CD14-positive monocyte (primary cell): ENCODE measurements at regions not wholly inside any gene's neighbourhood (a gene's known extent, or its start where the extent isn't known, plus 50 kb on each side); places are given as distances from the start of the nearest gene placed in this dataset.
A peak's percentile ranks its signal among the peaks of the same experiment; 100 is the strongest.

Source experiments
- DNase-seq, 3 donors: peaks; one replicate each; pipeline ENCODE4 v3.0.0-alpha.2; 2011 to 2022
- H2AFZ ChIP-seq: 2 replicates; pipeline ENCODE4 v1.6.0; 2012; ENCODE audit warnings: mild to moderate bottlenecking, low read depth, low read length, inconsistent platforms; ENCODE audit not compliant: insufficient read depth, poor library complexity, severe bottlenecking
- H3K27ac ChIP-seq, 2 donors: 1 replicate in 1 of 2; 2 replicates in 1 of 2; pipeline ENCODE4 v1.5.1; 2012 to 2013; ENCODE audit warnings: low read length in 2 of 2, control low read depth in 1 of 2, inconsistent platforms in 1 of 2, low read depth in 1 of 2, mild to moderate bottlenecking in 1 of 2
- H3K27me3 ChIP-seq, 2 donors: one replicate each; pipeline versions ENCODE4 v1.6.0 to v1.6.1; 2011 to 2013; ENCODE audit warnings: low read length in 2 of 2; ENCODE audit not compliant: control insufficient read depth in 2 of 2, insufficient read depth in 2 of 2
- H3K36me3 ChIP-seq, 2 donors: replicated peaks in 1 of 2; 1 replicate in 1 of 2; 2 replicates in 1 of 2; pipeline versions ENCODE4 v1.5.1 to v1.6.1; 2012 to 2013; ENCODE audit warnings: low read length in 2 of 2, control low read depth in 1 of 2, inconsistent platforms in 1 of 2, mild to moderate bottlenecking in 1 of 2; ENCODE audit not compliant: insufficient read depth in 2 of 2, control insufficient read depth in 1 of 2
- H3K4me1 ChIP-seq, 2 donors: 1 replicate in 1 of 2; 2 replicates in 1 of 2; pipeline versions ENCODE4 v1.5.1 to v1.6.1; 2012 to 2013; ENCODE audit warnings: low read length in 2 of 2, control low read depth in 1 of 2, inconsistent platforms in 1 of 2, mild to moderate bottlenecking in 1 of 2, moderate library complexity in 1 of 2; ENCODE audit not compliant: insufficient read depth in 2 of 2, control insufficient read depth in 1 of 2
- H3K4me2 ChIP-seq: replicated peaks from 2 replicates; pipeline ENCODE3; 2012; ENCODE audit warnings: low read length, moderate library complexity, mild to moderate bottlenecking; ENCODE audit not compliant: poor library complexity, severe bottlenecking; ENCODE audit errors: extremely low read depth
- H3K4me3 ChIP-seq, 3 experiments: fragments of 200-600 bp in 1 of 3; sonication (generic) in 1 of 3; replicated peaks in 1 of 3; 1 replicate in 2 of 3; 2 replicates in 1 of 3; pipeline ENCODE4 v1.5.1; 2011 to 2013; ENCODE audit warnings: low read length in 3 of 3, mild to moderate bottlenecking in 3 of 3, control low read depth in 2 of 3, low read depth in 2 of 3, inconsistent platforms in 1 of 3, moderate library complexity in 1 of 3
- H3K79me2 ChIP-seq: 2 replicates; pipeline ENCODE4 v1.6.0; 2012; ENCODE audit warnings: mild to moderate bottlenecking, control low read depth, inconsistent platforms, low read length, moderate library complexity; ENCODE audit not compliant: insufficient read depth
- H3K9ac ChIP-seq: 2 replicates; pipeline ENCODE4 v1.6.0; 2017; ENCODE audit warnings: low read length, mild to moderate bottlenecking; ENCODE audit not compliant: insufficient read depth, poor library complexity, severe bottlenecking
- H3K9me3 ChIP-seq, 2 donors: replicated peaks in 1 of 2; 1 replicate in 1 of 2; 2 replicates in 1 of 2; pipeline versions ENCODE4 v1.5.1 to v1.6.1; 2012 to 2013; ENCODE audit warnings: low read length in 2 of 2, control low read depth in 1 of 2; ENCODE audit not compliant: control insufficient read depth in 1 of 2, insufficient read depth in 1 of 2
- H4K20me1 ChIP-seq: 2 replicates; pipeline ENCODE4 v1.6.0; 2012; ENCODE audit warnings: mild to moderate bottlenecking, low read length, control low read depth, moderate library complexity; ENCODE audit not compliant: insufficient read depth
- H3K27ac Mint-ChIP-seq, 7 donors: one replicate each; pipeline ENCODE4 v1.8.0; 2020; ENCODE audit warnings: mild to moderate bottlenecking in 7 of 7, mixed read lengths in 7 of 7, moderate library complexity in 6 of 7, inconsistent platforms in 2 of 7
- H3K27me3 Mint-ChIP-seq, 3 donors: one replicate each; pipeline ENCODE4 v1.8.0; 2021 to 2022; ENCODE audit warnings: low read depth in 3 of 3, mild to moderate bottlenecking in 3 of 3, mixed read lengths in 3 of 3, moderate library complexity in 3 of 3, inconsistent platforms in 1 of 3
- H3K36me3 Mint-ChIP-seq, 2 donors: one replicate each; pipeline ENCODE4 v1.8.0; 2020; ENCODE audit warnings: mixed read lengths in 2 of 2, inconsistent platforms in 1 of 2, mild to moderate bottlenecking in 1 of 2
- H3K4me1 Mint-ChIP-seq: one replicate; pipeline ENCODE4 v1.8.0; 2020; ENCODE audit warnings: mild to moderate bottlenecking, mixed read lengths
- H3K4me3 Mint-ChIP-seq, 2 donors: one replicate each; pipeline ENCODE4 v1.8.0; 2020; ENCODE audit warnings: mild to moderate bottlenecking in 2 of 2, mixed read lengths in 2 of 2, moderate library complexity in 1 of 2
- H3K9me3 Mint-ChIP-seq, 7 donors: one replicate each; pipeline ENCODE4 v1.8.0; 2020 to 2022; ENCODE audit warnings: mixed read lengths in 7 of 7, mild to moderate bottlenecking in 6 of 7, moderate library complexity in 6 of 7, inconsistent platforms in 2 of 7
- WGBS: methylation state at CpG from one replicate; pipeline ENCODE4 v1.1.5; 2013; ENCODE audit warnings: missing lambda C conversion rate; ENCODE audit not compliant: insufficient coverage; 5-methylcytosine and 5-hydroxymethylcytosine counted together
- intact Hi-C, 2 donors: fragments of 100-400 bp; cut with micrococcal nuclease; formaldehyde crosslinking; loops; one replicate each; pipeline versions ENCODE4 v1.15.0 to v1.15.1; 2023
- TF ChIP-seq, protein P1 (sequence below): fragments of 200-600 bp; IDR thresholded peaks from one replicate; pipeline ENCODE4 v1.8.0; 2022; ENCODE audit warnings: antibody characterized with exemption, mild to moderate bottlenecking

- Mint-ChIP-seq H3K9me3 (peaks cover 6 to 18% (median 10%) of the 10 kb centered on the region in 7 donors), H3K27me3 (no peaks in the 10 kb centered on the region), H3K27ac (peak overlapping the region in 1 of 7 donors; percentile 10), H3K36me3 (peaks cover 3 to 4% of the 10 kb centered on the region in 2 donors), H3K4me1 (peaks cover 22% of the 10 kb centered on the region), H3K4me3 (no peak overlapping the region)
- no peaks in the 10 kb centered on the region for H3K36me3 ChIP-seq
- no peak overlapping the region for H3K4me3 ChIP-seq
- no peaks in the 10 kb centered on the region for H4K20me1 ChIP-seq
- peaks cover 0 to 4% of the 10 kb centered on the region in 2 donors for H3K9me3 ChIP-seq
- no peak overlapping the region for H3K4me2 ChIP-seq
- H3K27me3 ChIP-seq: no peaks in the 10 kb centered on the region
- TF ChIP-seq, protein P1, sequence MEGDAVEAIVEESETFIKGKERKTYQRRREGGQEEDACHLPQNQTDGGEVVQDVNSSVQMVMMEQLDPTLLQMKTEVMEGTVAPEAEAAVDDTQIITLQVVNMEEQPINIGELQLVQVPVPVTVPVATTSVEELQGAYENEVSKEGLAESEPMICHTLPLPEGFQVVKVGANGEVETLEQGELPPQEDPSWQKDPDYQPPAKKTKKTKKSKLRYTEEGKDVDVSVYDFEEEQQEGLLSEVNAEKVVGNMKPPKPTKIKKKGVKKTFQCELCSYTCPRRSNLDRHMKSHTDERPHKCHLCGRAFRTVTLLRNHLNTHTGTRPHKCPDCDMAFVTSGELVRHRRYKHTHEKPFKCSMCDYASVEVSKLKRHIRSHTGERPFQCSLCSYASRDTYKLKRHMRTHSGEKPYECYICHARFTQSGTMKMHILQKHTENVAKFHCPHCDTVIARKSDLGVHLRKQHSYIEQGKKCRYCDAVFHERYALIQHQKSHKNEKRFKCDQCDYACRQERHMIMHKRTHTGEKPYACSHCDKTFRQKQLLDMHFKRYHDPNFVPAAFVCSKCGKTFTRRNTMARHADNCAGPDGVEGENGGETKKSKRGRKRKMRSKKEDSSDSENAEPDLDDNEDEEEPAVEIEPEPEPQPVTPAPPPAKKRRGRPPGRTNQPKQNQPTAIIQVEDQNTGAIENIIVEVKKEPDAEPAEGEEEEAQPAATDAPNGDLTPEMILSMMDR: no peak
- intact Hi-C loops: no loop called here
- H3K27ac ChIP-seq: no peak overlapping the region
- no peaks in the 10 kb centered on the region for H3K79me2 ChIP-seq
- peaks cover 18 to 30% of the 10 kb centered on the region in 2 donors for H3K4me1 ChIP-seq
- H3K9ac ChIP-seq: no peak overlapping the region
- WGBS: 100% methylated on average over 1 of the region's 2 CpGs
- no peak for DNase-seq
- no peak overlapping the region for H2AFZ ChIP-seq
These were observed 371.3 kb downstream of the TUSC7 start for GRCh38 chr3:117080872-117081271.

DNA sequence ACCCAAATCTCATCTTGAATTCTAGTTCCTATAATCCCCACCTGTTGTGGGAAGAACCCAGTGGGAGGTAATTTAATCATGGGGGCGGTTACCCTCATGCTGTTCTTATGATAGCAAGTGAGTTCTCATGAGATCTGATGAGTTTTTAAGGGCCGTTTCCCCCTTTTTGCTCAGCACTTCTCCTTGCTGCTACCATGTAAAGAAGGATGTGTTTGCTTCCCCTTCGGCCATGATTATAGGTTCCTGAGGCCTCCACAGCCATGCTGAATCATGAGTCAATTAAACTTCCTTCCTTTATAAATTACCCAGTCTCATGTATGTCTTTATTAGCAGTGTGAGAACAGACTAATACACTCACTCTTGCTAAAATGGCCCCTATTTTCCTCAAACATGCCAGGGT lies 374.7 kb downstream of the TUSC7 start:
- H3K27ac Mint-ChIP-seq: peak overlapping the region; percentile 66 to 95 (median 88)
- H3K79me2 ChIP-seq: no peaks in the 10 kb centered on the region
- H3K4me3 ChIP-seq: no peak overlapping the region
- peaks cover 0 to 4% of the 10 kb centered on the region in 2 donors for H3K9me3 ChIP-seq
- H4K20me1 ChIP-seq: no peaks in the 10 kb centered on the region
- peak overlapping the region in 1 of 2 donors; percentile 77 for H3K27ac ChIP-seq
- no peaks in the 10 kb centered on the region for H3K27me3 ChIP-seq
- no peaks in the 10 kb centered on the region for H3K36me3 ChIP-seq
- H3K4me1 Mint-ChIP-seq: peaks cover 22% of the 10 kb centered on the region
- TF ChIP-seq, protein P1: no peak
- H3K4me3 Mint-ChIP-seq: peak overlapping the region in 1 of 2 donors; percentile 54
- peak; percentile 74 to 81 (median 79) for DNase-seq
- no CpG with 5 or more reads among the region's 3 CpGs for whole genome bisulfite sequencing
- peaks cover 3 to 4% of the 10 kb centered on the region in 2 donors for H3K36me3 Mint-ChIP-seq
- H2AFZ ChIP-seq: no peak overlapping the region
- H3K4me1 ChIP-seq: peaks cover 18 to 30% of the 10 kb centered on the region in 2 donors
- intact Hi-C loops: no loop called here
- H3K9me3 Mint-ChIP-seq: peaks cover 6 to 20% (median 10%) of the 10 kb centered on the region in 7 donors
- no peak overlapping the region for H3K4me2 ChIP-seq
- H3K9ac ChIP-seq: no peak overlapping the region
- no peaks in the 10 kb centered on the region for H3K27me3 Mint-ChIP-seq
